Cardiac fibroblast (primary cell): ENCODE measurements at regions not wholly inside any gene's neighbourhood (a gene's known extent, or its start where the extent isn't known, plus 50 kb on each side); places are given as distances from the start of the nearest gene placed in this dataset.

ENCODE experiments used
- DNase-seq, 2 donors: peaks; one replicate each; pipeline versions ENCODE4 v3.0.0 to v3.0.0-alpha.2; 2010; ENCODE audit warnings: low read depth in 2 of 2
- H3K4me3 ChIP-seq, 2 donors: replicated peaks in 1 of 2; 1 replicate in 1 of 2; 2 replicates in 1 of 2; pipeline ENCODE4 v1.5.1; 2011; ENCODE audit warnings: low read depth in 2 of 2, low read length in 2 of 2, mild to moderate bottlenecking in 2 of 2, moderate library complexity in 1 of 2
- CTCF ChIP-seq: IDR thresholded peaks from one replicate; pipeline ENCODE4 v1.5.1; 2011; ENCODE audit warnings: low read depth, mild to moderate bottlenecking, low read length, inconsistent platforms

GRCh38 chr5:158466191-158466590 is 607.2 kb upstream of the CLINT1 start:
- no peak for TF ChIP-seq CTCF
- DNase-seq = no peak
- no peak overlapping the region for H3K4me3 ChIP-seq

DNA sequence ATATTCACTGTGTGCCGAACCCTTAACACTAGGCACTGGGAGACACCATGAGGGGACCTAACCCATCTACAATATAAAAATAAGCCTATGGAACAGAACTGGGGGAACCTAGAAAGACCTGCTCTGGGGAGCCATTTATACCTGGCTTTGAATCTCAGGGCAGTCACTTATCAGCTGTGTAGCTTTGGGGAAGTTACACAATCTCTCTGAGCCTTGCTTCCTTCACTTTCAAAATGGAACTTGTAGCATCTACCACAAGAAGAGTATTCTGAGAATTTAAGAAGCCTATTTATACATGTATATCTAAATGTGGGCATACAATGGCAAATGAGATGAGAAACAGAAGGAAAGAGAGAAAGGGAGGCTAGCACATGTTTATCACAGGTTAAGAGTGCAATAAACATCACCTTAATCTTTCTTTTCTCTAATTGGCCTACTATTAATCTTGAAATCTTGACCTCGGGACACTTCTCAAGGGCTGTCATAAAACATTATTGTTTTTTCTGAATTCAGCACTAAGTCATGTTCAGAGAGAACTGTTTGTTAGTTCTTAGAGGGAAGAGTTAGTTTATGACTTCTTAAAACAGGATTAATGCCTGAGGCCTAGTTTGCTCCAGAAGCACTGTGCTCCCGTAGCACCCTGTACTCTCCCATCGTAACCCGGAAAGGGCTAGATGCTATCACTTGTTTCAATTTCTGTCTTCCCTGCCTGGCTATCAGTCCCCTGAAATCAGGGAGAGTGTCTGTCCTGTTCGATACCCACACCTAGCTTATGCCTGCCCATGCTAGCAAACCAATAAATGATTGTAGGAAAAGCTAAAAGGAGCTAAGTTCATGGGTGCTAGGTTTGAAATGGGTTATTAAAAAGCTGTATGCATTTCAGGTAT is 606.4 kb upstream of the CLINT1 start:
- TF ChIP-seq CTCF = no peak
- no peak overlapping the region for H3K4me3 ChIP-seq
- DNase-seq = no peak

DNA sequence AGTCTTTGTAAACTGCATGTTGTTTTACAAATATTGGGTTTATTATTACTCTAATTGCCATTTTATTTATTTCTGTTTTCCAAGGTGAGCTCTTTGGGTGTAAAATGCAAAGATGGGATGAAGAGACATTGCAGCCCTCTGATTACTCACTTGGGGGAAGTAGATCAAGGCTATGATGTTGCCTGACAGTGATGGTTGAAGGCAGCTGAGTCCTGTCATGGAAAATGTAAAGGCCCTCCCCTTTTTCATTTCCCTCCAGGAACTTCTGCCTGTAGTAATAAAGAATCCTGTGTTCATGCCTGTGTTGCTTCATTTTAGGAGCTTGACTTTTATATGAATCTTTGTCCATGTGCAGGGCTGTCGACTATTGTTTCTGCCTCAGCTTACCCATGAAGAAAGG is 605.4 kb upstream of the CLINT1 start:
- no peak for TF ChIP-seq CTCF
- H3K4me3 ChIP-seq = no peak overlapping the region
- DNase-seq = peak in 1 of 2 donors; percentile 9

GRCh38 chr5:158463938-158464337 is 605.0 kb upstream of the CLINT1 start:
- no peak overlapping the region for H3K4me3 ChIP-seq
- peak; percentile 59 to 83 for DNase-seq
- TF ChIP-seq CTCF = no peak

DNA sequence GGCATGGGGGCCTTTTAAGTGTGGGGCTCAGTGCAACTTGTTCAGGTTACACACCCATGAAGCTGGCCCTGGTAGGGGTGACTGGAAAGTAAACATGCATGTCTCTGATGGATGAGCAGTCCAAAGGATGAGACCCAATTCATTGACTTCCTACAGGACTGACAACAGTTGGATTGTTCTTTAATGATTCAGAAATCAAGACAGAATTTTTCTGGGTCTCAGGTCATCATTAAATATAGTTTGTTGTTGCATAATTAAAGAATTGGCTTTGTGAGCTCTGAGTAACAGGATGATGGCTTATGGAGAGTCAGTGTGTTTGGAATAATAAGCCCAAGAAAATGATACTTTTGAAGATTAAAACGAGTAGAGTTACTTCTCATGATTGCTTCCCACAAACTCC is 604.2 kb upstream of the CLINT1 start:
- peak in 1 of 2 donors; percentile 59 for DNase-seq
- H3K4me3 ChIP-seq = no peak overlapping the region
- no peak for TF ChIP-seq CTCF

DNA sequence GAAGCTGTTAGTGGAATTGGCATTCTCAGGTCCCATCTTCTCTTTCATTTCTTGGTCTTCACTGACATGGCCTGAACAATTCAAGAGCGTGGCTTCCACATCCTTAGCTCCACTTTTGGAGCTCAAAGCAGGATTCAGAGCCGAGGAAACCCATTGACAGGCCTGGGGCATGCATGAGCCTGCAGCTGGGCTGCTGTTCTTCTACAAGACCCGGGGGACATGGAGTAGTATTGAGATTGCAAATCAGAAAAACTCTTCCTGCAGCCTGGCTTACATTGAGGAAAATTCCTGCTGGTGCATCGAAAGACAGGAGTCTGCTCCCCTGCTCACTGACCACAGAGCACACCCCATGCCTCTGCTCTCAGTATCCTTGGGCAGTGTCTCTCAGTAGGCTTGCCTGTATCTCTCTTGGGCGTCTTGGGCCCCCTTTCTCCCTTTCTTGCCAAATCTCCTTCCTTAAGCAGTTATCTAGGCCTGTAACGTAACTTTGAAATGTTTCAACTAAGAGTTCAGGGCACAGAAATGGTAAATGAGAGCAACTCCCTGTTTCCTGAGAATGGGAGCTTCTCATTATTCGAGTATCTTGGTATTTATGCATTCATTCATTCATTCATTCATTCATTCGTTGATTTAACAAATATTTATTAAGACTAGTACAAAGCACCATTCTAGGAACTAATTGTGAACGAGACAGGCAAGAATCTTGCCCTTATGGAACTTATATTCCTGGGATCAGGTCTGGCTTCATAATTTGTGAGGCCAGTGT is 603.6 kb upstream of the CLINT1 start:
- H3K4me3 ChIP-seq = no peak overlapping the region
- no peak for TF ChIP-seq CTCF
- DNase-seq = no peak
